GM21390 (cell line): ENCODE measurements at regions not wholly inside any gene's neighbourhood (a gene's known extent, or its start where the extent isn't known, plus 50 kb on each side); places are given as distances from the start of the nearest gene placed in this dataset.

Source experiments
- ATAC-seq: cut with Tn5 transposase; IDR thresholded peaks from one replicate; pipeline ENCODE4 v1.9.1; 2021; ENCODE audit not compliant: unreplicated experiment

- ATAC-seq: no peak
These were observed 1052.8 kb downstream of the NAALADL2 start for GRCh38 chr3:175911937-175912336.

GRCh38 chr3:175902226-175902625 lies 1043.1 kb downstream of the NAALADL2 start:
- ATAC-seq: no peak

- ATAC-seq: no peak
These were observed 1039.1 kb downstream of the NAALADL2 start for GRCh38 chr3:175898194-175898593.

DNA sequence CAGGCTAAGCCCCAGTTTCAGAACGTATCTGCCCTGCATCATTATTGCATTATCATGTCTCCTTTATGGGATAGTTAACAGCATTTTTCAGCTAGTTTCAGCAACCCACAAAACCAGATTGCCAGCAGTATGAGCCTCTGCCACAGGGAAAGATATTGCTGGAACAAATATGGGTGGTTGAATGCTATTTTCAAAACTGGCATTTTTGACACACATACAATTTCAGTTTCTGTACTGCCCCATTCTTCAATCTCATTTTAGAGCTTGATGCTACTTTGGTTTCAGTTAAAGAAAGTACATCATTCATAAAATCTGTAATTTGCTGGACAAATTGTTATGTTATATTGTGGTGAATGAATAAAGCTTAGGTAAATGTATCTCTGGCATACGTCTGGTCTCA lies 1037.5 kb downstream of the NAALADL2 start:
- no peak for ATAC-seq

DNA sequence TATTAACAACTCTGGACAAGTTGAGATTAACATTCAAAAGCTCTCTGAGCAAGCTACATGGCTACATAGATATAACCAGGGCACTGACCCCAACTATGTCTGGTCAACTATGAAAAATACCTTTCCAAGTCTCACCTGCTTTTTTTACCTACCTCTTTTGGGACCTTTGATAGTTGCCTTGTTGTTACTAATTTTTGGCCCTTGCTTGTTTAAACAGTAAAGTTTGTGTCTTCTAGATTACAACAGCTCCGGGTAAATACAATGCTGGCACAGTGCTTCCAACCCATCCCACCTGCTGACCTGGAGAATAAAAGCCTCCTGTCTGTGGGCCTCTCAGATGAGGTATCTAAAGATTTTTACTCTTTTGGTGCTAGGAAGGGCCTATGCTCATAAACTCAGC lies 1036.6 kb downstream of the NAALADL2 start:
- no peak for ATAC-seq

DNA sequence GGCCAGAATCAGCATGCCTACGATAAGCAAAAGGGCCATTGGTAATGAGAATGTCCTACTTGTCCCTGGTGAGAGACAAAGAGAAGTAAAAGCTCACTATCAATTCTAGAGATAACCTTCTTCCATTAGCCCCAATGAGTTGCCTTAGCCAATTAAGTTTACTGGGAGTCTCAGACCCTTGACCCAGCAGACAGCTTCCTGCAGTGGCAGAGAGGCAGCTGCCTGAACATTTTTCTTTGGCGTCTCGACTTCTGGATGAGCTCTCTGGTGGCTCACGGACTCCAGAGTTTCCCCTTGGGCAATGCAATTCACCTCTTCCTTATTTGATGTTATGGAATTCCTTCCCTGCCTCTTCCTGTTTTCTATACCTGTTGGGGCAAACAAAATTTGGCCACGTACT lies 1034.4 kb downstream of the NAALADL2 start:
- no peak for ATAC-seq

- no peak for ATAC-seq
These were observed 1030.9 kb downstream of the NAALADL2 start for GRCh38 chr3:175890066-175890465.

- ATAC-seq: no peak
These were observed 1026.2 kb downstream of the NAALADL2 start for GRCh38 chr3:175885231-175885766.

GRCh38 chr3:175879417-175879816 lies 1020.3 kb downstream of the NAALADL2 start:
- no peak for ATAC-seq

GRCh38 chr3:175869404-175869803 lies 1010.3 kb downstream of the NAALADL2 start:
- peak; percentile 72 for ATAC-seq

GRCh38 chr3:175868626-175869025 lies 1009.5 kb downstream of the NAALADL2 start:
- ATAC-seq: no peak

GRCh38 chr3:175865724-175866123 lies 1006.6 kb downstream of the NAALADL2 start:
- ATAC-seq: no peak

DNA sequence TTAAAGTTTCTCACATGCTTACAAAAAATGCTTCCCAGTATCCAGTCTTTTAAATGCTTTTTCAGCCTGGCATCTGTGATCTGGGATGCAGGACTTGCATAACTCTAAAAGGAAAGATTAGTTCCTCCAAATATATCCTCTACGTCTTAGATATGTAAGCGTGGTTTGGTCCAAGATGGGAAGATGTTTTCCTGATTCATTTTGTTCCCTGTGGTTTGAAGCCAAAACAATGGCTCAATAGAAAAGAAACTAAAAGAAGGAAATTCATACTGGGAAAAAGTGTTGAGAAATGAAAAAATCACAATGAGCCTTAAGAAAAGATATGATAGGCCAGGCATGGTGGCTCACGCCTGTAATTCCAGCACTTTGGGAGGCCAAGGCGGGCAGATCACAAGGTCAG lies 1002.8 kb downstream of the NAALADL2 start:
- no peak for ATAC-seq
